Esophagus squamous epithelium (tissue), 5 donors: ENCODE measurements at regions not wholly inside any gene's neighbourhood (a gene's known extent, or its start where the extent isn't known, plus 50 kb on each side); places are given as distances from the start of the nearest gene placed in this dataset.

Source experiments
- DNase-seq: peaks from one replicate; lab custom pipeline; 2025; lab: John Stamatoyannopoulos, UW
- H3K27ac ChIP-seq, 4 donors: fragments of 200-600 bp; sonication (generic); one replicate each; pipeline ENCODE4 v1.5.1; 2016 to 2019; ENCODE audit warnings: mild to moderate bottlenecking in 1 of 4
- H3K27me3 ChIP-seq, 4 donors: fragments of 200-600 bp; sonication (generic); 1 replicate in 3 of 4; 2 replicates in 1 of 4; pipeline versions ENCODE4 v1.5.1 to v1.6.0; 2017 to 2021; ENCODE audit warnings: antibody characterized with exemption in 1 of 4
- H3K36me3 ChIP-seq, 3 donors: fragments of 200-600 bp; sonication (generic); one replicate each; pipeline ENCODE4 v1.5.1; 2016 to 2019
- H3K4me1 ChIP-seq, 3 donors: fragments of 200-600 bp; sonication (generic); one replicate each; pipeline ENCODE4 v1.5.1; 2017 to 2019
- H3K4me3 ChIP-seq, 4 donors: fragments of 200-600 bp; sonication (generic); 1 replicate in 3 of 4; 2 replicates in 1 of 4; pipeline ENCODE4 v1.5.1; 2016 to 2019; ENCODE audit warnings: mild to moderate bottlenecking in 2 of 4, moderate library complexity in 1 of 4
- H3K9me3 ChIP-seq, 3 donors: fragments of 200-600 bp; sonication (generic); one replicate each; pipeline ENCODE4 v1.5.1; 2016 to 2019
- CTCF ChIP-seq, 6 experiments: fragments of 450-650 bp in 4 of 6; fragments of 200-600 bp in 2 of 6; sonication (generic) in 2 of 6; IDR thresholded peaks; one replicate each; pipeline ENCODE4 v1.5.1; 2016 to 2019; ENCODE audit warnings: antibody characterized with exemption in 6 of 6, mild to moderate bottlenecking in 4 of 6, moderate library complexity in 4 of 6
- POLR2A ChIP-seq, 4 donors: fragments of 450-650 bp; IDR thresholded peaks; one replicate each; pipeline ENCODE4 v1.6.1; 2017; ENCODE audit warnings: antibody characterized with exemption in 4 of 4, mild to moderate bottlenecking in 4 of 4, moderate library complexity in 3 of 4
- WGBS, 2 donors: methylation state at CpG; one replicate each; pipeline ENCODE4 v1.1.5; 2018; 5-methylcytosine and 5-hydroxymethylcytosine counted together
- intact Hi-C: fragments of 100-400 bp; cut with DNase I; formaldehyde crosslinking; loops from one replicate; pipeline ENCODE4 v1.15.0; 2022
- donor health status: DM: yes; HTN: yes; CAD: no.

- no peak for TF ChIP-seq CTCF (IDR thresholded peaks at IDR 0.05)
- no peak for TF ChIP-seq POLR2A (IDR thresholded peaks at IDR 0.05)
- intact Hi-C loops: no loop called here
- H3K27ac ChIP-seq: no peak overlapping the region
- no peaks in the 10 kb centered on the region for H3K4me1 ChIP-seq
- no peak overlapping the region for H3K4me3 ChIP-seq
- H3K9me3 ChIP-seq: no peaks in the 10 kb centered on the region
- no peaks in the 10 kb centered on the region for H3K27me3 ChIP-seq
- no peak for DNase-seq
- H3K36me3 ChIP-seq: no peaks in the 10 kb centered on the region
- 67 to 70% methylated on average over 1 of the region's 1 CpG for WGBS, 2 donors
These were observed 294.9 kb upstream of the ATP5MC3 start for GRCh38 chr2:175476374-175476773.

- no peak for DNase-seq
- intact Hi-C loops: no loop called here
- Histone ChIP-seq H3K4me3 (no peak overlapping the region), H3K27ac (no peak overlapping the region), H3K9me3 (no peaks in the 10 kb centered on the region), H3K36me3 (no peaks in the 10 kb centered on the region), H3K27me3 (no peaks in the 10 kb centered on the region), H3K4me1 (no peaks in the 10 kb centered on the region)
- no peak for TF ChIP-seq POLR2A (IDR thresholded peaks at IDR 0.05)
- no peak for TF ChIP-seq CTCF (IDR thresholded peaks at IDR 0.05)
- WGBS, 2 donors: 83 to 93% methylated on average over 6 of the region's 6 CpGs
These were observed 293.6 kb upstream of the ATP5MC3 start for GRCh38 chr2:175475130-175475529.

GRCh38 chr2:175468431-175469098 lies 287.1 kb upstream of the ATP5MC3 start:
- 62 to 80% methylated on average over 7 of the region's 7 CpGs for WGBS, 2 donors

GRCh38 chr2:175465101-175465500 lies 283.6 kb upstream of the ATP5MC3 start:
- peaks cover 0 to 6% (median 0%) of the 10 kb centered on the region in 3 donors for H3K9me3 ChIP-seq
- TF ChIP-seq POLR2A (IDR thresholded peaks at IDR 0.05): no peak
- TF ChIP-seq CTCF (IDR thresholded peaks at IDR 0.05): no peak

More at GRCh38 chr2:175468431-175469098, 287.1 kb upstream of the ATP5MC3 start:
- Histone ChIP-seq H3K36me3 (no peaks in the 10 kb centered on the region), H3K4me1 (no peaks in the 10 kb centered on the region), H3K4me3 (no peak overlapping the region), H3K27ac (no peak overlapping the region), H3K9me3 (no peaks in the 10 kb centered on the region), H3K27me3 (no peaks in the 10 kb centered on the region)
- no peak for DNase-seq
- intact Hi-C loops: no loop called here
- TF ChIP-seq POLR2A (IDR thresholded peaks at IDR 0.05) (no peak), CTCF (IDR thresholded peaks at IDR 0.05) (no peak)

GRCh38 chr2:175464311-175464670 lies 282.8 kb upstream of the ATP5MC3 start:
- intact Hi-C loops: no loop called here
- Histone ChIP-seq H3K36me3 (no peaks in the 10 kb centered on the region), H3K4me3 (no peak overlapping the region), H3K9me3 (peaks cover 0 to 6% (median 0%) of the 10 kb centered on the region in 3 donors), H3K27ac (no peak overlapping the region), H3K27me3 (no peaks in the 10 kb centered on the region), H3K4me1 (no peaks in the 10 kb centered on the region)
- no peak for DNase-seq
- TF ChIP-seq POLR2A (IDR thresholded peaks at IDR 0.05): no peak
- TF ChIP-seq CTCF (IDR thresholded peaks at IDR 0.05): no peak
- WGBS, 2 donors: 74 to 90% methylated on average over 7 of the region's 7 CpGs

More at GRCh38 chr2:175465101-175465500, 283.6 kb upstream of the ATP5MC3 start:
- DNase-seq: no peak
- no peak overlapping the region for H3K4me3 ChIP-seq
- intact Hi-C loops: no loop called here
- H3K4me1 ChIP-seq: no peaks in the 10 kb centered on the region
- no peaks in the 10 kb centered on the region for H3K36me3 ChIP-seq
- no peak overlapping the region for H3K27ac ChIP-seq
- no peaks in the 10 kb centered on the region for H3K27me3 ChIP-seq
